OCI-LY3 (cell line): ENCODE measurements at regions not wholly inside any gene's neighbourhood (a gene's known extent, or its start where the extent isn't known, plus 50 kb on each side); places are given as distances from the start of the nearest gene placed in this dataset.

Experiments
- H2AFZ ChIP-seq: fragments of 200-600, 300-600 bp; shearing (Covaris generic); 2 replicates; pipeline ENCODE4 v1.6.0; 2014; ENCODE audit warnings: antibody characterized with exemption, low read depth, low read length
- H3K27ac ChIP-seq: fragments of 200-600, 300-600 bp; sonication (generic); 2 replicates; pipeline ENCODE4 v1.5.1; 2014; ENCODE audit warnings: mild to moderate bottlenecking, low read length, moderate library complexity, mixed read lengths
- H3K27me3 ChIP-seq: fragments of 200-600, 300-600 bp; sonication (generic); 2 replicates; pipeline ENCODE4 v1.6.1; 2014; ENCODE audit warnings: low read depth, low read length, mixed read lengths
- H3K36me3 ChIP-seq: fragments of 200-600, 300-600 bp; sonication (generic); replicated peaks from 2 replicates; pipeline ENCODE3; 2014; ENCODE audit warnings: low read depth, low read length, mixed read lengths
- H3K4me1 ChIP-seq: fragments of 300-600, 200-600 bp; sonication (generic); 2 replicates; pipeline ENCODE4 v1.6.1; 2014; ENCODE audit warnings: low read length, mixed read lengths
- H3K4me2 ChIP-seq: fragments of 200-600, 300-600 bp; sonication (generic); 2 replicates; pipeline ENCODE4 v1.6.1; 2014; ENCODE audit warnings: low read length, mixed read lengths
- H3K4me3 ChIP-seq: fragments of 300-600, 200-600 bp; sonication (generic); 2 replicates; pipeline ENCODE4 v1.5.1; 2014; ENCODE audit warnings: antibody characterized with exemption, mild to moderate bottlenecking, low read length, moderate library complexity
- H3K79me2 ChIP-seq: fragments of 300-600, 200-600 bp; shearing (Covaris generic); 2 replicates; pipeline ENCODE4 v1.6.1; 2014; ENCODE audit warnings: mild to moderate bottlenecking, low read length, mixed read lengths
- H3K9ac ChIP-seq: fragments of 300-600, 200-600 bp; shearing (Covaris generic); 2 replicates; pipeline ENCODE4 v1.6.0; 2014; ENCODE audit warnings: mild to moderate bottlenecking, low read length, moderate library complexity
- H3K9me3 ChIP-seq: fragments of 200-600, 300-600 bp; shearing (Covaris generic); 2 replicates; pipeline ENCODE4 v1.6.1; 2014; ENCODE audit warnings: low read length, mixed read lengths; ENCODE audit not compliant: insufficient read depth
- H4K20me1 ChIP-seq: fragments of 200-600, 300-600 bp; sonication (generic); 2 replicates; pipeline ENCODE4 v1.6.1; 2016; ENCODE audit warnings: low read length, mixed read lengths; ENCODE audit not compliant: insufficient read depth
- EZH2phosphoT487 ChIP-seq: fragments of 200-600 bp; shearing (Covaris generic); IDR thresholded peaks from 2 replicates; pipeline ENCODE4 v1.6.1; 2018; ENCODE audit warnings: antibody characterized with exemption, mixed run types, low read depth
- TF ChIP-seq, protein P1 (sequence below): fragments of 200-600, 300-600 bp; sonication (generic); IDR thresholded peaks from 2 replicates; pipeline ENCODE4 v1.5.1; 2014; ENCODE audit warnings: antibody characterized with exemption, low read length, low read depth

DNA sequence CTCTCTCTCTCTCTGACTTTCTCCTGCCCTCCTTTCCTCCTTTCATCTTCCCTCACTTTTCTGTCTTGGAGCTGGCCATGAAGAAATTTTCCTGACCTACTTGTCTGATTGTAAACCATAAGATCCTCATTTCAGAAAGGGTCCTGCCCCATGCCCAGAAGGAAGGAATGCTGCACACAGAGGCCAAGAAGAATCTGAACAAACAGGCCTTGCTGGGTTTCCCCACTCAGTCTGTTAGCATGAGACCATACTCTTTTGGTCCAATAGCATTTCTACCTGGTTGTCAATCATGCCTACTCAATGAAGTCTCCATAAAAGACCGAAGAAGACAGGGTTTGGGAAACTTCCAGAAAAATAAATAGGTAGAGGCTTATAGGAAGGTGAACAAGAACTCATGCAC, 128.7 kb downstream of the MAB21L3 start:
- TF ChIP-seq EZH2phosphoT487 = no peak
- no peaks in the 10 kb centered on the region for H3K79me2 ChIP-seq
- no peaks in the 10 kb centered on the region for H4K20me1 ChIP-seq
- no peaks in the 10 kb centered on the region for H3K9me3 ChIP-seq
- no peak overlapping the region for H3K4me3 ChIP-seq
- no peak overlapping the region for H2AFZ ChIP-seq
- no peaks in the 10 kb centered on the region for H3K4me1 ChIP-seq
- no peaks in the 10 kb centered on the region for H3K36me3 ChIP-seq
- H3K27ac ChIP-seq = no peak overlapping the region
- no peak overlapping the region for H3K4me2 ChIP-seq
- no peaks in the 10 kb centered on the region for H3K27me3 ChIP-seq
- H3K9ac ChIP-seq = no peak overlapping the region

DNA sequence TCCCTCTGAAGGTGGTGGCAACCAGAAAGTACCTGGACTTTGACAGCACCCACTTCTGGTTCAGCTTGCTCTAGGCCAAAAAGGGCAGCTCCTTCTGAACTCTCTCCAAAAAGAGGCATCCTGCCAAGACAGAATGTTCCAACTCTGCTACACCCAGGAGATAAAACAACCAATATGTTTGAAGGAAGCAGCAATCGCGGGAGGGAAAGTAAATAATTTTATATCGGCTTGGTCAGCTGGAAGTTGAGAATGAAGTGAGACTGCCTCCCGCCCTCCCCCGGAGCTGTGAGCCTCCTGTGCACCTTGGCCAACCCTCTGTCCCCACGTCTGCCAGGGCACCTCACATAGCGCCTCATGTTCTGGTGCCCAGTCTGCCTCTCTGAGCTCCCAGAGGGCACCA, 130.3 kb upstream of the ATP1A1 start:
- Histone ChIP-seq H3K4me3 (no peak overlapping the region), H2AFZ (no peak overlapping the region)

DNA sequence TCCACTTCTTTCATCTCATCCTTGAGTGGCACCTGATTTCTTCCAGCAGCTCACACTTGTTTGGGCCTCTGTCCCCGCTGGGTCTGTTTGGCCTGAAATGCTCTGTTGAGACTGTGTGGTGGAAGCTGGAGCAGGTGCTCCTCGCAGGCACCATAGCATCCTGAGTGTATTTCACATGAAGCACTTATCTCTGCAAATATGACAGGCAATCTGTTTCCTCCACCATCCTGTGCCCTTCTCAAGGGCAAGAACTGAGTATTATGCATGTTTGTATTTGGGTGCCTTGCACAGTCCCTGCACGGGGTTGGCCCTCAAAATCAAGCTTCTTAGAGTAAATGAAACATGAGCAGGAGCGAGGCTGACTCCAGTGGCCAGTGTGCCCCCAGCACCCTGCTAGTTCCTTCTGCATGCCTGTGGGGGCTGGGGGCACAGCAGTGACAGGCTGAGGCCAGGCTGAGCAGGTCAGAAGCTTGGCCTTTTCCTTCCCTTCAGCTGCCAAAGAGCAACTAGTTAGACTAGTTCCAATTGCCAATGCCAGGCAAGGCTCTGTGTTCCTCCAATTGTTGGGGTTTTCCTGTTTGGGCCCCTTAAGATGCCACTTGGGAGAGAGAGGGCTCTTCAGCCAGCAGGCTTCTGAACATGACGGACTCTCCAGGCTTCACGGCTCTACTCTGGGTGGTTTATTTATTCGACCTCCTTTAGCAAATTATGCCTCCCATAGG, 129.6 kb upstream of the ATP1A1 start:
- Histone ChIP-seq H4K20me1 (no peaks in the 10 kb centered on the region), H3K4me3 (no peak overlapping the region), H3K27ac (no peak overlapping the region), H3K27me3 (no peaks in the 10 kb centered on the region), H3K79me2 (no peaks in the 10 kb centered on the region), H3K4me2 (no peak overlapping the region), H2AFZ (no peak overlapping the region), H3K9ac (no peak overlapping the region), H3K4me1 (no peaks in the 10 kb centered on the region), H3K9me3 (no peaks in the 10 kb centered on the region), H3K36me3 (no peaks in the 10 kb centered on the region)
- no peak for TF ChIP-seq EZH2phosphoT487
- TF ChIP-seq, protein P1, sequence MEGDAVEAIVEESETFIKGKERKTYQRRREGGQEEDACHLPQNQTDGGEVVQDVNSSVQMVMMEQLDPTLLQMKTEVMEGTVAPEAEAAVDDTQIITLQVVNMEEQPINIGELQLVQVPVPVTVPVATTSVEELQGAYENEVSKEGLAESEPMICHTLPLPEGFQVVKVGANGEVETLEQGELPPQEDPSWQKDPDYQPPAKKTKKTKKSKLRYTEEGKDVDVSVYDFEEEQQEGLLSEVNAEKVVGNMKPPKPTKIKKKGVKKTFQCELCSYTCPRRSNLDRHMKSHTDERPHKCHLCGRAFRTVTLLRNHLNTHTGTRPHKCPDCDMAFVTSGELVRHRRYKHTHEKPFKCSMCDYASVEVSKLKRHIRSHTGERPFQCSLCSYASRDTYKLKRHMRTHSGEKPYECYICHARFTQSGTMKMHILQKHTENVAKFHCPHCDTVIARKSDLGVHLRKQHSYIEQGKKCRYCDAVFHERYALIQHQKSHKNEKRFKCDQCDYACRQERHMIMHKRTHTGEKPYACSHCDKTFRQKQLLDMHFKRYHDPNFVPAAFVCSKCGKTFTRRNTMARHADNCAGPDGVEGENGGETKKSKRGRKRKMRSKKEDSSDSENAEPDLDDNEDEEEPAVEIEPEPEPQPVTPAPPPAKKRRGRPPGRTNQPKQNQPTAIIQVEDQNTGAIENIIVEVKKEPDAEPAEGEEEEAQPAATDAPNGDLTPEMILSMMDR = no peak

More for the DNA sequence above, 130.3 kb upstream of the ATP1A1 start:
- Histone ChIP-seq H3K27ac (no peak overlapping the region), H3K9me3 (no peaks in the 10 kb centered on the region), H4K20me1 (no peaks in the 10 kb centered on the region), H3K27me3 (no peaks in the 10 kb centered on the region), H3K4me2 (no peak overlapping the region), H3K36me3 (no peaks in the 10 kb centered on the region), H3K9ac (no peak overlapping the region), H3K4me1 (no peaks in the 10 kb centered on the region), H3K79me2 (no peaks in the 10 kb centered on the region)
- TF ChIP-seq, protein P1 = no peak
- TF ChIP-seq EZH2phosphoT487 = no peak

DNA sequence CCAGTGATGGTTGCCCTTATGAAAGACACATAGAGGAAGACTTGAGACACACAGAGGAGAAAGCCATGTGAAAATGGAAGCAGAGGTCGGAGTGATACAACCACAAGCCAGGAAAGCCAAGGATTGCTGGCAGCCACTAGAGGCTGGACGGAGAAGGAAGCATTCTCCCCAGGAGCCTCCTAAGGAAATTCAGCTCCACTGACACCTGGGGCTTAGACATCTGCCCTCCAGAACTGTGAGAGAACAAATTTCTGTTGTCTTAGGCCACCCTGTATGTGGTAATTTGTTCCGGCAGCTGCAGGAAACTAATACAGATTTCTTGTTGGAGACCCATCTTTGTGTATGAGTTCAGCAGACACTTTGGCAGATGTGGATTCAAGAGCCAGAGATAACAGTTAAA, 126.9 kb upstream of the ATP1A1 start:
- Histone ChIP-seq H4K20me1 (no peaks in the 10 kb centered on the region), H3K36me3 (no peaks in the 10 kb centered on the region), H3K9ac (no peak overlapping the region), H3K27ac (no peak overlapping the region), H3K4me2 (no peak overlapping the region), H3K9me3 (no peaks in the 10 kb centered on the region), H3K4me1 (no peaks in the 10 kb centered on the region), H3K79me2 (no peaks in the 10 kb centered on the region), H3K4me3 (no peak overlapping the region), H2AFZ (no peak overlapping the region), H3K27me3 (no peaks in the 10 kb centered on the region)
- TF ChIP-seq EZH2phosphoT487 = no peak
- TF ChIP-seq, protein P1 = no peak
